HL-60 (cell line): ENCODE measurements at regions not wholly inside any gene's neighbourhood (a gene's known extent, or its start where the extent isn't known, plus 50 kb on each side); places are given as distances from the start of the nearest gene placed in this dataset.

ENCODE experiments used
- DNase-seq, 2 experiments: peaks; one replicate each; pipeline ENCODE4 v3.0.0-alpha.2; 2010 to 2020; ENCODE audit warnings: low read depth in 1 of 2, low spot score in 1 of 2
- H3K27ac ChIP-seq: fragments of 250-450 bp; sonication (Bioruptor Pico); replicated peaks from 2 replicates; pipeline ENCODE4 v1.5.1; 2020; ENCODE audit warnings: mild to moderate bottlenecking, moderate library complexity
- H3K27me3 ChIP-seq: fragments of 250-450 bp; sonication (Bioruptor Pico); 2 replicates; pipeline ENCODE4 v1.5.1; 2021; ENCODE audit warnings: mild to moderate bottlenecking, moderate library complexity; ENCODE audit not compliant: insufficient read depth, poor library complexity, severe bottlenecking
- H3K4me3 ChIP-seq: replicated peaks from 2 replicates; pipeline ENCODE4 v1.5.1; 2011; ENCODE audit warnings: mild to moderate bottlenecking, control low read depth, low read length; ENCODE audit not compliant: insufficient read depth
- GABPA ChIP-seq: IDR thresholded peaks from 2 replicates; pipeline ENCODE4 v1.6.1; 2012; ENCODE audit warnings: low read depth
- POLR2AphosphoS5 ChIP-seq: IDR thresholded peaks from 2 replicates; pipeline ENCODE4 v1.6.1; 2012; ENCODE audit warnings: low read depth
- SPI1 ChIP-seq: IDR thresholded peaks from 2 replicates; pipeline ENCODE4 v1.6.1; 2012; ENCODE audit warnings: low read depth, mild to moderate bottlenecking, borderline replicate concordance
- TF ChIP-seq, protein P1 (sequence below): IDR thresholded peaks from 2 replicates; pipeline ENCODE4 v1.6.1; 2012; ENCODE audit warnings: low read depth; ENCODE audit not compliant: insufficient replicate concordance
- TF ChIP-seq, protein P2 (sequence below): IDR thresholded peaks from one replicate; pipeline ENCODE4 v1.5.1; 2011; ENCODE audit warnings: low read length, control low read depth, inconsistent platforms; ENCODE audit not compliant: insufficient read depth

DNA sequence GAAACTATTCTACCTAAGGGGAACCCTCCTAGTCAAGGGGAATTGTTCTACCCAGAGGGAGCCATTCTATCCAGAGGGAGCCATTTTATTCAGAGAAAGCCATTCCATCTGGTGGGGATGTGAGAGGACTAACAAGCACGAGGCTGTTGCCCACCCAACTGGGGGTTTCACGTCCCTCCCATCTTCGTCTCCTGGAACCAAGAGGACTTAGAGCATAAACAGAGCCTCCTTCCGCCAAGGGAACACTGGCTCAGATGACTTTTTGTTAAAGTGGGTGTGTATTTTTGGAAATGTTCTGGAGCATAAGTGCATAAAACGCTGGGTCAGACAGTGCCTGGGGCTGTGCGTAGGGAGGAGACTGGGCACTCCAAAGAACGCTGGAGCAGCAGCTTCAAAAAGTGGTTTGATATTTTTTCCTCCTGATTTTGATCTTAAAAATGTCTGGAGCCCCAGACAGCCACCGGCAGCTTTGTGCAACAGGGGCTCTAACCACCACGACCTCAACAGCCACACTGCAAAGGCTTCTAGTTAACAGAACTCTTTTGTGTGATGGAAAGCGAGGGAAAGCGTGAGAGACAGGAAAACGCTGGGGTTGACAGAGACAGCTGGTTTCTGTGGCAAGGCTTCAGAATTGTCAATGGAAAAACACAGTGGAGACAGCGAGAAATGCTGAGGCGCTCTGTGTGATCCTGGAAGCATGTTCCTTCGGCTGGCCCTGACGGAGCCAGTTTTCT is 363.6 kb upstream of the CAMK1G start:
- Histone ChIP-seq H3K27me3 (no peaks in the 10 kb centered on the region), H3K27ac (no peak overlapping the region), H3K4me3 (no peak overlapping the region)
- TF ChIP-seq, protein P1, sequence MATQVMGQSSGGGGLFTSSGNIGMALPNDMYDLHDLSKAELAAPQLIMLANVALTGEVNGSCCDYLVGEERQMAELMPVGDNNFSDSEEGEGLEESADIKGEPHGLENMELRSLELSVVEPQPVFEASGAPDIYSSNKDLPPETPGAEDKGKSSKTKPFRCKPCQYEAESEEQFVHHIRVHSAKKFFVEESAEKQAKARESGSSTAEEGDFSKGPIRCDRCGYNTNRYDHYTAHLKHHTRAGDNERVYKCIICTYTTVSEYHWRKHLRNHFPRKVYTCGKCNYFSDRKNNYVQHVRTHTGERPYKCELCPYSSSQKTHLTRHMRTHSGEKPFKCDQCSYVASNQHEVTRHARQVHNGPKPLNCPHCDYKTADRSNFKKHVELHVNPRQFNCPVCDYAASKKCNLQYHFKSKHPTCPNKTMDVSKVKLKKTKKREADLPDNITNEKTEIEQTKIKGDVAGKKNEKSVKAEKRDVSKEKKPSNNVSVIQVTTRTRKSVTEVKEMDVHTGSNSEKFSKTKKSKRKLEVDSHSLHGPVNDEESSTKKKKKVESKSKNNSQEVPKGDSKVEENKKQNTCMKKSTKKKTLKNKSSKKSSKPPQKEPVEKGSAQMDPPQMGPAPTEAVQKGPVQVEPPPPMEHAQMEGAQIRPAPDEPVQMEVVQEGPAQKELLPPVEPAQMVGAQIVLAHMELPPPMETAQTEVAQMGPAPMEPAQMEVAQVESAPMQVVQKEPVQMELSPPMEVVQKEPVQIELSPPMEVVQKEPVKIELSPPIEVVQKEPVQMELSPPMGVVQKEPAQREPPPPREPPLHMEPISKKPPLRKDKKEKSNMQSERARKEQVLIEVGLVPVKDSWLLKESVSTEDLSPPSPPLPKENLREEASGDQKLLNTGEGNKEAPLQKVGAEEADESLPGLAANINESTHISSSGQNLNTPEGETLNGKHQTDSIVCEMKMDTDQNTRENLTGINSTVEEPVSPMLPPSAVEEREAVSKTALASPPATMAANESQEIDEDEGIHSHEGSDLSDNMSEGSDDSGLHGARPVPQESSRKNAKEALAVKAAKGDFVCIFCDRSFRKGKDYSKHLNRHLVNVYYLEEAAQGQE = no peak
- TF ChIP-seq POLR2AphosphoS5 (no peak), SPI1 (no peak), GABPA (no peak)
- TF ChIP-seq, protein P2, sequence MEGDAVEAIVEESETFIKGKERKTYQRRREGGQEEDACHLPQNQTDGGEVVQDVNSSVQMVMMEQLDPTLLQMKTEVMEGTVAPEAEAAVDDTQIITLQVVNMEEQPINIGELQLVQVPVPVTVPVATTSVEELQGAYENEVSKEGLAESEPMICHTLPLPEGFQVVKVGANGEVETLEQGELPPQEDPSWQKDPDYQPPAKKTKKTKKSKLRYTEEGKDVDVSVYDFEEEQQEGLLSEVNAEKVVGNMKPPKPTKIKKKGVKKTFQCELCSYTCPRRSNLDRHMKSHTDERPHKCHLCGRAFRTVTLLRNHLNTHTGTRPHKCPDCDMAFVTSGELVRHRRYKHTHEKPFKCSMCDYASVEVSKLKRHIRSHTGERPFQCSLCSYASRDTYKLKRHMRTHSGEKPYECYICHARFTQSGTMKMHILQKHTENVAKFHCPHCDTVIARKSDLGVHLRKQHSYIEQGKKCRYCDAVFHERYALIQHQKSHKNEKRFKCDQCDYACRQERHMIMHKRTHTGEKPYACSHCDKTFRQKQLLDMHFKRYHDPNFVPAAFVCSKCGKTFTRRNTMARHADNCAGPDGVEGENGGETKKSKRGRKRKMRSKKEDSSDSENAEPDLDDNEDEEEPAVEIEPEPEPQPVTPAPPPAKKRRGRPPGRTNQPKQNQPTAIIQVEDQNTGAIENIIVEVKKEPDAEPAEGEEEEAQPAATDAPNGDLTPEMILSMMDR = no peak
- no peak for DNase-seq

DNA sequence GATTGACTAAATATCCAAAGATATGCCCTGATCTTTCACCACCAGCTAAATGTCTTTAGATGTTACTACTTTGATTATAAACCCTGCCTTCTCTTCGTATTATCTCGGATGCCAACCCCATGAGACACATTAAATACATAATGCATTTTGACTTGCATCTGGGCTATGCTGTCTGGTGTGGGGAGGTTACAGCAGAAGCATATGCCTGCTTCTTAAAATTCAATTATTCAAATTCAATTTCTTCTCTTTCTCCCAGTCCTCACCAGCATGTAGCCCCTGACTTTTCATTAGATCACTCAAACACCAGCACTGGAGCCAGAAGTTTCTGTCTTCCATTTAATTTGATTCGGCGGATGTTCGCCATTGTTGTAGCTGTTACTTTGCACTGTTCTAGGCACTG is 360.7 kb upstream of the CAMK1G start:
- DNase-seq = no peak
- H3K27ac ChIP-seq = no peak overlapping the region
- no peak overlapping the region for H3K4me3 ChIP-seq
- TF ChIP-seq GABPA (no peak), POLR2AphosphoS5 (no peak), SPI1 (no peak)
- TF ChIP-seq, protein P2 = no peak
- TF ChIP-seq, protein P1 = no peak
- no peaks in the 10 kb centered on the region for H3K27me3 ChIP-seq

DNA sequence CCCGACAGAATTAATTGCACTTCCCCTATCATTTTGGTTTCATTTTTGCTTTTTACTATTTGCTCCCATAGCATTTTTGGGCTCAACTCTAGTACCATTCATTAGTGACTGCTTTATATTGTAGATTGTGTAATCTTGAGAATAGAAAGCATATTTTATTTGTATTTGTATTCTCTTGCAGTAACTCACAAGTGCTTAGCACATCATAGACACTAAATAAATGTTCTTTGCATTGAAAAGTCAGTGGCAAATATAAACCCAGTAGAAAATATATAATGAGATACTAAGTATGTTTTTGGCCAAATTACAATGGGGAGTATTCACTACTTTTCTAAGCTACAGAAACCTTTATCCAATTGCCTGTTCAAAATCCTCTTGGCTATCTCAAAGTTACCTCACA is 359.7 kb upstream of the CAMK1G start:
- H3K27ac ChIP-seq = no peak overlapping the region
- H3K4me3 ChIP-seq = no peak overlapping the region
- TF ChIP-seq POLR2AphosphoS5 (no peak), GABPA (no peak), SPI1 (no peak)
- TF ChIP-seq, protein P2 = no peak
- TF ChIP-seq, protein P1 = no peak
- no peak for DNase-seq
- no peaks in the 10 kb centered on the region for H3K27me3 ChIP-seq
